H9 (cell line): ENCODE measurements at regions not wholly inside any gene's neighbourhood (a gene's known extent, or its start where the extent isn't known, plus 50 kb on each side); places are given as distances from the start of the nearest gene placed in this dataset.

Experiments used
- DNase-seq: peaks from one replicate; pipeline ENCODE4 v3.0.0-alpha.2; 2017
- H2AFZ ChIP-seq: one replicate; pipeline ENCODE4 v1.6.1; 2013; ENCODE audit warnings: mild to moderate bottlenecking, low read length, control low read depth, moderate library complexity
- H2AK5ac ChIP-seq: 2 replicates; pipeline ENCODE4 v1.6.1; 2013; ENCODE audit warnings: low read length, control low read depth, mixed read lengths; ENCODE audit not compliant: insufficient read length
- H2BK120ac ChIP-seq: one replicate; pipeline ENCODE4 v1.6.1; 2013; ENCODE audit warnings: low read depth, mild to moderate bottlenecking, low read length, control low read depth, inconsistent platforms; ENCODE audit not compliant: poor library complexity, severe bottlenecking
- H2BK12ac ChIP-seq: 2 replicates; pipeline ENCODE4 v1.6.1; 2013; ENCODE audit warnings: low read length, control low read depth, mixed read lengths, low read depth; ENCODE audit not compliant: insufficient read length
- H2BK15ac ChIP-seq: 2 replicates; pipeline ENCODE4 v1.6.1; 2013; ENCODE audit warnings: low read depth, low read length, control low read depth
- H2BK20ac ChIP-seq: one replicate; pipeline ENCODE4 v1.6.1; 2013; ENCODE audit warnings: low read depth, mild to moderate bottlenecking, low read length, control low read depth, inconsistent platforms; ENCODE audit not compliant: poor library complexity, severe bottlenecking
- H2BK5ac ChIP-seq: 2 replicates; pipeline ENCODE4 v1.6.1; 2013; ENCODE audit warnings: low read length, control low read depth, mixed read lengths; ENCODE audit not compliant: insufficient read length
- H3K14ac ChIP-seq: 2 replicates; pipeline ENCODE4 v1.6.1; 2013; ENCODE audit warnings: low read length, control low read depth; ENCODE audit not compliant: insufficient read depth
- H3K18ac ChIP-seq: 2 replicates; pipeline ENCODE4 v1.6.1; 2013; ENCODE audit warnings: low read depth, mild to moderate bottlenecking, mixed read lengths, low read length, control low read depth; ENCODE audit not compliant: insufficient read length
- H3K23ac ChIP-seq: 2 replicates; pipeline ENCODE4 v1.6.1; 2013; ENCODE audit warnings: low read length, control low read depth, mixed read lengths, low read depth; ENCODE audit not compliant: insufficient read length
- H3K23me2 ChIP-seq: 2 replicates; pipeline ENCODE4 v1.6.1; 2013; ENCODE audit warnings: low read depth, mild to moderate bottlenecking, mixed read lengths, low read length, control low read depth; ENCODE audit not compliant: insufficient read length, poor library complexity, severe bottlenecking
- H3K27ac ChIP-seq: 2 replicates; pipeline ENCODE4 v1.5.1; 2013; ENCODE audit warnings: low read length, control low read depth, mixed read lengths, low read depth; ENCODE audit not compliant: insufficient read length
- H3K27me3 ChIP-seq: 2 replicates; pipeline ENCODE4 v1.6.1; 2013; ENCODE audit warnings: low read length, control low read depth, inconsistent platforms; ENCODE audit not compliant: insufficient read depth
- H3K4ac ChIP-seq: 2 replicates; pipeline ENCODE4 v1.6.1; 2013; ENCODE audit warnings: low read depth, mild to moderate bottlenecking, control low read depth, inconsistent platforms, low read length, moderate library complexity
- H3K4me1 ChIP-seq: 2 replicates; pipeline ENCODE4 v1.6.1; 2013; ENCODE audit warnings: low read length, control low read depth, inconsistent platforms; ENCODE audit not compliant: insufficient read depth
- H3K4me2 ChIP-seq: 2 replicates; pipeline ENCODE4 v1.6.1; 2013; ENCODE audit warnings: low read length, control low read depth, mixed read lengths; ENCODE audit not compliant: insufficient read length, insufficient read depth
- H3K56ac ChIP-seq: 2 replicates; pipeline ENCODE4 v1.6.1; 2013; ENCODE audit warnings: low read depth, mild to moderate bottlenecking, mixed read lengths, low read length, control low read depth; ENCODE audit not compliant: insufficient read length
- H3K79me1 ChIP-seq: 2 replicates; pipeline ENCODE4 v1.6.1; 2013; ENCODE audit warnings: low read depth, mild to moderate bottlenecking, moderate library complexity, low read length, control low read depth, inconsistent platforms; ENCODE audit not compliant: insufficient read depth, poor library complexity, severe bottlenecking
- H3K79me2 ChIP-seq: 2 replicates; pipeline ENCODE4 v1.6.1; 2013; ENCODE audit warnings: low read length, control low read depth, inconsistent platforms; ENCODE audit not compliant: insufficient read depth
- H3K9ac ChIP-seq: 2 replicates; pipeline ENCODE4 v1.6.1; 2013; ENCODE audit warnings: low read length, control low read depth, mixed read lengths; ENCODE audit not compliant: insufficient read length; ENCODE audit errors: extremely low read depth
- H3K9me3 ChIP-seq: one replicate; pipeline ENCODE4 v1.6.1; 2013; ENCODE audit warnings: low read depth, low read length, inconsistent platforms; ENCODE audit not compliant: control insufficient read depth
- H3T11ph ChIP-seq: one replicate; pipeline ENCODE4 v1.6.1; 2013; ENCODE audit warnings: mild to moderate bottlenecking, low read length, control low read depth, inconsistent platforms
- H4K20me1 ChIP-seq: one replicate; pipeline ENCODE4 v1.6.1; 2013; ENCODE audit not compliant: control insufficient read depth, insufficient read length, insufficient read depth
- H4K5ac ChIP-seq: 2 replicates; pipeline ENCODE4 v1.6.1; 2013; ENCODE audit warnings: low read depth, mild to moderate bottlenecking, mixed read lengths, low read length, control low read depth; ENCODE audit not compliant: insufficient read length
- H4K8ac ChIP-seq: replicated peaks from 2 replicates; pipeline ENCODE4 v1.6.1; 2013; ENCODE audit warnings: low read length, control low read depth, mixed read lengths, low read depth; ENCODE audit not compliant: insufficient read length
- H4K91ac ChIP-seq: 2 replicates; pipeline ENCODE4 v1.6.1; 2013; ENCODE audit warnings: low read depth, mild to moderate bottlenecking, moderate library complexity, mixed read lengths, low read length, control low read depth; ENCODE audit not compliant: insufficient read length
- H3K27ac Mint-ChIP-seq, 3 experiments: 2 replicates in 2 of 3; 3 replicates in 1 of 3; pipeline ENCODE4 v1.8.0; 2020 to 2021; ENCODE audit warnings: mixed read lengths in 3 of 3, mild to moderate bottlenecking in 1 of 3, moderate library complexity in 1 of 3
- H3K27me3 Mint-ChIP-seq: 2 replicates; pipeline ENCODE4 v1.8.0; 2021; ENCODE audit warnings: low read depth, mild to moderate bottlenecking, moderate library complexity, mixed read lengths
- H3K36me3 Mint-ChIP-seq, 3 experiments: 2 replicates in 2 of 3; 3 replicates in 1 of 3; pipeline ENCODE4 v1.8.0; 2020 to 2021; ENCODE audit warnings: low read depth in 3 of 3, mixed read lengths in 3 of 3; ENCODE audit not compliant: insufficient read depth in 1 of 3
- H3K4me1 Mint-ChIP-seq, 2 experiments: 2 replicates each; pipeline ENCODE4 v1.8.0; 2020; ENCODE audit warnings: mixed read lengths in 2 of 2
- H3K4me3 Mint-ChIP-seq, 2 experiments: 2 replicates in 1 of 2; 3 replicates in 1 of 2; pipeline ENCODE4 v1.8.0; 2020 to 2021; ENCODE audit warnings: mild to moderate bottlenecking in 2 of 2, mixed read lengths in 2 of 2, moderate library complexity in 1 of 2
- H3K9me3 Mint-ChIP-seq, 2 experiments: 2 replicates in 1 of 2; 3 replicates in 1 of 2; pipeline ENCODE4 v1.8.0; 2020; ENCODE audit warnings: mild to moderate bottlenecking in 2 of 2, mixed read lengths in 2 of 2, moderate library complexity in 1 of 2
- CTCF ChIP-seq: fragments of 200-600 bp; sonication (generic); conservative IDR thresholded peaks from 3 replicates; pipeline ENCODE4 v1.8.0; 2021; ENCODE audit warnings: antibody characterized with exemption, mild to moderate bottlenecking
- WGBS: extraction: QIAGEN DNeasy Blood & Tissue Kit; methylation state at CpG from one replicate; pipeline ENCODE4 v1.1.7; 2013; ENCODE audit warnings: missing lambda C conversion rate, low lambda C conversion rate, mixed read lengths; ENCODE audit not compliant: insufficient read length; ENCODE audit errors: extremely low coverage; 5-methylcytosine and 5-hydroxymethylcytosine counted together

DNA sequence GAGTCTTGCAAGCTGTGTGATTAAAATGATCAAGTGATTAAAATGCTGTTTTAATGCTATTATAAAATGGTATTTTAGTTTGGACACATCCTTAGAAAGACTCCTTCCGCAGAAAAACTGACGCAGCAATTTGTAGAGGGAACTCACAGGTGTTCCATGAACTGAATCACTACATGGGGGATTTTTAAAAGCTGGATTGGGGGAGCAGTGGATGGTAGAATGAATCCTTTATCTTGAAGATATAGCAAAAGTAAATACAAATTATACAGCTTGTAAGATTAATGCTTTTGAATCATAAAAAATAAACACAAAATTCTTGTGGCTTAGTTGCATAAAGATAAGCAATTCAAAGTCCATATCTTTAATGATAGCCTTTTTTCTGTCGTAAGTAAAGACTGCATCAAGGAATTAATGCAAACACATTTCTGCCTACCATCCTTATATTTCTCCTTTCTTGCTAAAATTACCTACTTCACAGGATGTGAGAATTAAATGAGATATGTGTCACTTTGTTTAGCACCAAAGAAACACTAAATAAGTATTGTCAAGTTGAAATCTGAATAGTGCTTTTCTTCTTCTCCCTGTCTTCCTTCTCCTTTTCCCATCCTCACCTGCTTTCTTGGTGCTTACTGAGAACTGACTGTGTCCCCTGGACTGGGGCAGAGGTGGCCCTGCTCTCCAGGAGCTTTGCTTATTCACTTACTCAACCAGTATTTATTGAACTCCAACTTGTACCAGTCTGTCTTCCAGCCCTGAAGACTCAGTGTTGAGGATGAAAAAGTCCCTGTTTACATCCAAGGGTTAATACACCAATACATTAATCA lies 61.5 kb upstream of the F3 start:
- 0 out of 7 replicates have a peak overlapping the region, but pooled peaks of 1 of the 3 experiments have one; percentile 35 for H3K27ac Mint-ChIP-seq
- no peaks in the 10 kb centered on the region for H3K9me3 Mint-ChIP-seq
- no peak overlapping the region for H2BK12ac ChIP-seq
- H4K8ac ChIP-seq, result no peak overlapping the region
- H3K4me3 Mint-ChIP-seq, result no peak overlapping the region
- no peaks in the 10 kb centered on the region; a peak in 1 of 7 replicates for H3K36me3 Mint-ChIP-seq
- H3K4me2 ChIP-seq, result no peak overlapping the region
- no peak overlapping the region for H2BK20ac ChIP-seq
- no peak overlapping the region for H3K4ac ChIP-seq
- no peak overlapping the region for H4K5ac ChIP-seq
- H4K91ac ChIP-seq, result no peak overlapping the region
- no peaks in the 10 kb centered on the region for H3K9me3 ChIP-seq
- no peak overlapping the region for H3K23ac ChIP-seq
- no peak overlapping the region for H3K27ac ChIP-seq
- no peak overlapping the region for H2BK120ac ChIP-seq
- no peaks in the 10 kb centered on the region for H3K4me1 ChIP-seq
- no peaks in the 10 kb centered on the region for H3K23me2 ChIP-seq
- H3K14ac ChIP-seq, result no peak overlapping the region
- H3K79me1 ChIP-seq, result no peaks in the 10 kb centered on the region
- H3K56ac ChIP-seq, result no peak overlapping the region
- no peak overlapping the region for H2AFZ ChIP-seq
- H2AK5ac ChIP-seq, result no peak overlapping the region
- H4K20me1 ChIP-seq, result no peaks in the 10 kb centered on the region
- no peak overlapping the region for H2BK15ac ChIP-seq
- no peaks in the 10 kb centered on the region for H3K27me3 ChIP-seq
- H3K79me2 ChIP-seq, result no peaks in the 10 kb centered on the region
- TF ChIP-seq CTCF, result no peak
- H3K18ac ChIP-seq, result no peak overlapping the region
- H3K27me3 Mint-ChIP-seq, result no peaks in the 10 kb centered on the region
- H3K9ac ChIP-seq, result no peak overlapping the region
- H3T11ph ChIP-seq, result no peak overlapping the region
- no CpG with 5 or more reads among the region's 3 CpGs for WGBS
- peaks cover 16 to 21% of the 10 kb centered on the region in 2 experiments for H3K4me1 Mint-ChIP-seq
- H2BK5ac ChIP-seq, result no peak overlapping the region
- DNase-seq, result no peak
